Urinary bladder (tissue), 3 donors: ENCODE measurements at regions not wholly inside any gene's neighbourhood (a gene's known extent, or its start where the extent isn't known, plus 50 kb on each side); places are given as distances from the start of the nearest gene placed in this dataset.
A peak's percentile ranks its signal among the peaks of the same experiment; 100 is the strongest.
"Not testable (repeated sequence)": the region's sequence is repeated elsewhere in the genome, so short reads cannot be mapped to it uniquely, and the experiment has no call there.

Source experiments
- DNase-seq: peaks from one replicate; pipeline ENCODE4 v3.0.0-alpha.2; 2015; ENCODE audit errors: extremely low spot score
- H3K27ac ChIP-seq: one replicate; pipeline ENCODE4 v1.5.1; 2013; ENCODE audit warnings: low read depth, mild to moderate bottlenecking, moderate library complexity
- H3K36me3 ChIP-seq: one replicate; pipeline ENCODE4 v1.6.1; 2013; ENCODE audit warnings: mild to moderate bottlenecking, moderate library complexity; ENCODE audit not compliant: insufficient read depth
- H3K4me1 ChIP-seq: one replicate; pipeline ENCODE4 v1.6.1; 2013; ENCODE audit warnings: mild to moderate bottlenecking, moderate library complexity; ENCODE audit not compliant: insufficient read depth
- H3K4me3 ChIP-seq: one replicate; pipeline ENCODE4 v1.5.1; 2013; ENCODE audit warnings: low read depth, low read length
- WGBS: extraction: QIAGEN DNeasy Blood & Tissue Kit; methylation state at CpG from one replicate; pipeline ENCODE4 v1.1.7; 2013; 5-methylcytosine and 5-hydroxymethylcytosine counted together
- donor health status: healthy with polysubstance abuse.
- donor health status: healthy.

DNA sequence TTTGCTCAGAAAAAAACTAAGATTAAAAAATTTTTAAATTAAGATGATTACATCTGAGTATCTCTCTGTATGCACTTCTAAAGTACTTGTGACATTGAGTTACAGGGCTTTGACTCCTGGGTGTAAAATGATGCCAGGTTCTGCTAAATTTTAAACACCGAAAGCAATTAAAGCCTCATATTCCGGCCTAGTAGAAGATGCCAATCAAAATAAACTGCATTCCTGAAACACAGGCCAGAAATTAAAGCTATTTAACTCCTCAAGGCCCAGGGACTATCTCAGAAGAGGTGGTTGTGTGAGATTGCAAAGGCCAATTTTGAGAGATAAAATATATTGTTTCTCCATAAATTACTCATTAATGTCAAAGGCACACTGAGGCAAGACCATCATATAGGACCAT lies 388.3 kb downstream of the KIF20B start:
- Histone ChIP-seq H3K36me3 (no peaks in the 10 kb centered on the region), H3K4me3 (no peak overlapping the region), H3K4me1 (no peaks in the 10 kb centered on the region), H3K27ac (no peak overlapping the region)
- no peak for DNase-seq
- WGBS = 37% methylated on average over 2 of the region's 2 CpGs

DNA sequence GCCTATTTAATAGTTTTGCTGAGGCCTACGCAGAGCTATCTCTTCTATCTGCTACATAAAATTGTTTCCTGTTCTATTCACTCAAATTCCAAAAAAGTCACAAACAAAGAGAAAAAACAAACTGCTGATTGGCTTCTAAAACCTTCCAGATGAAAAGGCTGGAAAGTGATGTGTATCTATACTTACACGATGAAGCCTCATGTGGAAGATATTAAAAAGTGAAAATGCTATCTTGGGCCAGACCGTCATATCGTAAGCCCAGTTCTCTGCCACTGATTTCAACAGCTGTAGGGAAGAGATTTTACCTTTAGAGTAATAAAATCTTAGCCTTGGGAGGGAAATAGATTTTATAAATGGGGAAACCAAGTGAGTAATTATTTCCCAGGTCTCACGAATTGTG lies 394.8 kb downstream of the KIF20B start:
- H3K4me3 ChIP-seq = no peak overlapping the region
- 69% methylated on average over 5 of the region's 5 CpGs for WGBS
- DNase-seq = no peak
- H3K4me1 ChIP-seq = no peaks in the 10 kb centered on the region
- H3K36me3 ChIP-seq = no peaks in the 10 kb centered on the region
- H3K27ac ChIP-seq = no peak overlapping the region

DNA sequence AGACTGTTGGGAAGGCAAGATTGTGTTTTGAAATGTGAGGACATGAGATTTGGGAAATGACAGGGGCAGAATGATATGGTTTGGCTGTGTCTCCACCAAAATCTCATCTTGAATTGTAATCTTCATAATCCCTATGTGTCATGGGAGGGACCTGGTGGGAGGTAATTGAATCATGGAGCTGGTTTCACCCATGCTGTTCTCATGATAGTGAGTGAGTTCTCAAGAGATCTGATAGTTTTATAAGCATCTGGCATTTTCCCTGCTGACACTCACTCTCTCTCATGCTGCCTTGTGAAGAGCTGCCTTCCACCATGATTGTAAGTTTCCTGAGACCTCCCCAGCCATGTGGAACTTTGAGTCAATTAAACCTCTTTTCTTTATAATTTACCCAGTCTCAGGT lies 406.2 kb downstream of the KIF20B start:
- H3K27ac ChIP-seq, H3K4me3 ChIP-seq, H3K36me3 ChIP-seq, DNase-seq, H3K4me1 ChIP-seq: not testable (repeated sequence)

DNA sequence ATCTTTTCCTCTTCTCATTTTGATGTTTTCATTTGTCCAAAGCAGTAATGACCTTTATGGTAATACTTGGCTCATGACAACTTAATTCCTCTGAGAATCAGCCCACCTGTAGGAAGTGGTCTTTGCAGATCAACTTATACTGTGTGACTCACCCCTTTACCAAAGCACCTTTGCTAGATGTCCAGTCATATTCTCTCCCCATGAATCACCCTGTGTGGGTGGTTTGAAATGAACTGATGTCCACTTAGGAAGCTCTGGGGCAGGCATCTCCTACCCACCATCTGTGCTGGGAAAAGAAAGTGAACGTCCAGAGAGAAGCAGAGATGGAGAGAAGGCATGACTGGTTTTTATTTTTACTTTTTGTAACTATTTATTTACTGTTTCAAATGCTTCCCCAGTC lies 410.3 kb downstream of the KIF20B start:
- DNase-seq = no peak
- H3K36me3 ChIP-seq = no peaks in the 10 kb centered on the region
- 43% methylated on average over 1 of the region's 1 CpG for whole genome bisulfite sequencing
- no peak overlapping the region for H3K4me3 ChIP-seq
- H3K4me1 ChIP-seq = no peaks in the 10 kb centered on the region
- H3K27ac ChIP-seq = no peak overlapping the region

DNA sequence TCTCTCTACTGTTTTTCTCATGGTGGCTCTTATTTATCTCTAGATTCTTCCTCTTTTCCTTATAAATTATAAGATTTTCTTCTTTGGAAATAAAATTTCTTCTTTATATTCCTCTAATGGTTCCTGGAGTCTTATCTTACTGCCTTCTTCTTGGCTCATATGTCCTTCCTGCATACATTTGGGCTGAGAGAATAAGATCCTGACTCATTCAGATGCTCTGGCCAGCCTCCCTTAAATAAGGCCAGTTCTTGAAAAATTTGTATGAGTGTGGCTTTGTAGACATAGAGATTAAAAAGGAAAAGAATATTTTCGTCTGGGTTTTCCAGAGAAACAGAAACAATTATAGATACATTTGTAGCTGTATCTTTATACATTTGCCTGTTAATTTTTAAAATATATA lies 411.3 kb downstream of the KIF20B start:
- 59% methylated on average over 1 of the region's 1 CpG for WGBS
- no peak overlapping the region for H3K27ac ChIP-seq
- H3K4me1 ChIP-seq = no peaks in the 10 kb centered on the region
- H3K36me3 ChIP-seq = no peaks in the 10 kb centered on the region
- no peak for DNase-seq
- no peak overlapping the region for H3K4me3 ChIP-seq

DNA sequence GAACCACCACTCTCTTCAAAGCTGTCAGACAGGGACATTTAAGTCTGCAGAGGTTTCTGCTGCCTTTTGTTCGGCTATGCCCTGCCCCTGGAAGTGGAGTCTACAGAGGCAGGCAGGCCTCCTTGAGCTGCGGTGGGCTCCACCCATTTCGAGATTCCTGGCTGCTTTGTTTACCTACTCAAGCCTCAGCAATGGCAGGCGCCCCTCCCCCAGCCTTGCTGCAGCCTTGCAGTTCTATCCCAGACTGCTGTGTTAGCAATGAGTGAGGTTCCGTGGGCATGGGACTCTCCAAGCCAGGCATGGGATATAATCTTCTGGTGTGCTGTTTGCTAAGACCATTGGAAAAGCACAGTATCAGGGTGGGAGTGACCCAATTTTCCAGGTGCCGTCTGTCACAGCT lies 417.2 kb downstream of the KIF20B start:
- not testable (repeated sequence) for DNase-seq, H3K36me3 ChIP-seq, H3K4me3 ChIP-seq, H3K27ac ChIP-seq, H3K4me1 ChIP-seq
- WGBS = 90% methylated on average over 6 of the region's 6 CpGs

DNA sequence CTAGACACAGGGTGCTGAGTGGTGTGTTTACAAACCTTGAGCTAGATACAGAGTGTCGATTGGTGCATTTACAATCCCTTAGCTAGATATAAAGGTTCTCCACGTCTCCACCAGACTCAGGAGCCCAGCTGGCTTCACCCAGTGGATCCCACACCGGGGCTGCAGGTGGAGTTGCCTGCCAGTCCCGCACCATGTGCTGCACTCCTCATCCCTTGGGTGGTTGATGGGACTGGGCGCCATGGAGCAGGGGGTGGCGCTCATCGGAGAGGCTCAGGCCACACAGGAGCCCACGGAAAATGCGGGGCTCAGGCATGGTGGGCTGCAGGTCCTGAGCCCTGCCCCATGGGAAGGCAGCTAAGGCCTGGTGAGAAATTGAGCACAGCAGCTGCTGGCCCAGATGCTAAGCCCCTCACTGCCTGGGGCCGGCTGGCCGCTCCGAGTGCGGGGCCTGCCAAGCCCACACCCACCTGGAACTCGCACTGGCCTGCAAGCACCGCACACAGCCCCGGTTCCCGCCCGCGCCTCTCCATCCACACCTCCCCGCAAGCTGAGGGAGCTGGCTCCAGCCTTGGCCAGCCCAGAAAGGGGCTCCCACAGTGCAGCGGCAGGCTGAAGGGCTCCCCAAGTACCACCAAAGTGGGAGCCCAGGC lies 418.4 kb downstream of the KIF20B start:
- not testable (repeated sequence) for DNase-seq

DNA sequence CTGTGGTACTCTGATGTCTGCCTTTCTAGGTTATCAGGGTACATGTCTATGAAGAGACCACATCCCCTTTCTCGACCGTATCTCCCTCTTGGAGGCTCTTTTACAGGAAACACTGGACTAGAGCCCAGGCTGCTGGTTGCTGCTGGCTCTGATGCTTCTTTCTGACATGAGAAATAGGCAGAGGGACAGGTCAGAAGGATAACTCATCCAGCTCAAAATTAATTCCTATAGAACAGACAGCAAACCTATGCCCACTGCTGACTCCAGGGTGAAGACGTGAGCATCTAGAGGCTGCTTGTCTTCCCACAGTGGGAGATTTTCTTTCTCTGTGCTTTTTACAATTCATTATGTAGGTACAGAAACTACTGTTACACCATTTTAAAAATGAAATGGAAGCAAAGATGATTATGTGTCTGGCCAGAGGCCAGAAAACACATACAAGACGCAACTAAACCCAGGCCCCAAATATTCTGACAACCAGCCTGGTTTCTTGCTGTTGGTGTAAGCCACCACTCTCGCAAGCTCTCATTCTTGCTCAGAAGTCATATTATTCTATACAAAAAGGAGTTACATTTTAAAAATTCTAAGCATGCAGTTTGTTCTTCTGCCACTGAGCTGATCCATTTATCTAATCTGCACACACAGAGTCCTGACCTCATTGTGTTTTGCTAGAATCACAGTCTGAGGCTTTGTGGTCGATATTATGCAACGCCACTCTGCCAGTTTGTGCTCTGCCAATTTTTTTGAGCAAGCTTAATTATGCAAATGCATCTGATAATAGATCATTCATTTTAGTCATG lies 424.3 kb downstream of the KIF20B start:
- Histone ChIP-seq H3K27ac (no peak overlapping the region), H3K36me3 (no peaks in the 10 kb centered on the region), H3K4me3 (no peak overlapping the region), H3K4me1 (no peaks in the 10 kb centered on the region)
- 46% methylated on average over 7 of the region's 7 CpGs for WGBS
- peak; percentile 4 for DNase-seq

More for the DNA sequence above, 418.4 kb downstream of the KIF20B start:
- 86% methylated on average over 21 of the region's 21 CpGs for WGBS
- H3K4me1 ChIP-seq, H3K27ac ChIP-seq, H3K36me3 ChIP-seq, H3K4me3 ChIP-seq: not testable (repeated sequence)

DNA sequence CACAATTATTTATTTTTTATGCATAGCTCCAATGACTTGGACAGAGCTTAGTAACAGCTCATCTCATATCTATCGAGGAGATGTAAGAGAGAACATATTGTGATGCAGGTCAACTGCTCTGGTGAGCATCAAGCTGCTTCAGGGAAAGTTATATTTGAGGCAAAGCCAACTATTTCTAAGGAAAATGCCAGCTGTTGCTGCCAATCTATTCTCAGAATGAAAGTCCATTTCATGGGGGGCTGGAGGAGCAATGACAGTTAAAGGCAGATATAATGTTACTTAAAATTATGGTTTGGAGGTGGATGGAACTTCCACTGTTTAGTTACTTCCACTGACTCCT lies 424.8 kb downstream of the KIF20B start:
- no peak for DNase-seq
- H3K4me3 ChIP-seq = no peak overlapping the region

DNA sequence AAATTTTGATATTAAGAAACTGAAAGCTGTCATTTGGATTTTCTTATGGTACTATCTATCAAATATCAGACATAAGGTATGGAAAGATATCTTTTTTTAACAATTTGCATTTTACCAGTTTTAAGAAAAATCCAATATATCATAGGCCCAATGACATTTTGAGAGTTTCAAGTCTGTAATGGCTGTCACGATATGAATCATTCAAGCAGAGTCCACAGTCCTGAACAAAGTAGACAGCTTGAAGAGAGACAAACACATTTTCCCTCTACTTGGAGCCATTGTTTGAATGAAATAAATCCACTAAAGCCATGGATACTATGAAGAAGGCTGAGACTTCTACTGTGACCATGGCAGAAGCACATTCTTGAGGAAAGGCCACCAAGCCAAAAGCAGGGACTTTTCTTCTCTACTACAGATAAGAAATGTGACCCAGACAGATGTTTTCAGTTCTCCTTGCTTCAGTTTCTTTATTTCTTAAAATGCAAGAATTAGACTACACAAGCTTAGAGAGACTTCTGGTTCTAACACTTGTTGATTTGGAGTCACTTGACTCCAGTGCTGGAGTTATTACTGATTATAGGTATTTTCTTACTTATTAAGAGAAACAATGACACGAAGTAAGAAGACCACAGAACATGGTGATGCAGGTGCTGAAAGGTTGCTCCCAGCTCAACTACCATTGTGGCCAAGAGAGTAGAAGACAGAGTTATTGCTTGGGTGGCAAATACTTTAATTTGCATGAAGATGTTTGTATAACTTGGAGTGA lies 429.1 kb downstream of the KIF20B start:
- Histone ChIP-seq H3K4me3 (no peak overlapping the region), H3K36me3 (no peaks in the 10 kb centered on the region), H3K27ac (no peak overlapping the region), H3K4me1 (no peaks in the 10 kb centered on the region)
- 96% methylated on average over 2 of the region's 2 CpGs for whole genome bisulfite sequencing
- DNase-seq = no peak

More for the DNA sequence above, 424.8 kb downstream of the KIF20B start:
- H3K36me3 ChIP-seq = no peaks in the 10 kb centered on the region
- no peaks in the 10 kb centered on the region for H3K4me1 ChIP-seq
- H3K27ac ChIP-seq = no peak overlapping the region
- WGBS = 42% methylated on average over 1 of the region's 1 CpG

DNA sequence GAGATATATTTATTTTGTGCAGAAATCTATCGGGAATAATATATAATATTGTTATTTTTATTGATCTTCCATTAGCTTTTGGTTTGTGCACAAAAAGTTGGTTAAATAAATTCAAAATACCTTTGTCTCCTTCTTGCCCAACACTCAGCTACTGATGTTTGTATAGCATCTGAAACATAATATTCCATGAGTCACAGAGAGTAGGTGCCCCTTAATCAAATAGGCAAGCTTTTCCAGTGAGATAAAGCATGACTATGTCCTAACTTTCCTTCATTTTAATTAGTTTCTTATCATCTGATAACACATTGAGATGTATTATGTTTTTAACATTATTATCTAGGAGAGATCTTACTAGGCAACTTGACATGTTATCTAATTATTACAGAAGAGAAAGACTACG lies 432.2 kb downstream of the KIF20B start:
- H3K4me1 ChIP-seq = no peaks in the 10 kb centered on the region
- WGBS = 93% methylated on average over 2 of the region's 2 CpGs
- H3K4me3 ChIP-seq = no peak overlapping the region
- H3K27ac ChIP-seq = no peak overlapping the region
- no peak for DNase-seq
- H3K36me3 ChIP-seq = no peaks in the 10 kb centered on the region

DNA sequence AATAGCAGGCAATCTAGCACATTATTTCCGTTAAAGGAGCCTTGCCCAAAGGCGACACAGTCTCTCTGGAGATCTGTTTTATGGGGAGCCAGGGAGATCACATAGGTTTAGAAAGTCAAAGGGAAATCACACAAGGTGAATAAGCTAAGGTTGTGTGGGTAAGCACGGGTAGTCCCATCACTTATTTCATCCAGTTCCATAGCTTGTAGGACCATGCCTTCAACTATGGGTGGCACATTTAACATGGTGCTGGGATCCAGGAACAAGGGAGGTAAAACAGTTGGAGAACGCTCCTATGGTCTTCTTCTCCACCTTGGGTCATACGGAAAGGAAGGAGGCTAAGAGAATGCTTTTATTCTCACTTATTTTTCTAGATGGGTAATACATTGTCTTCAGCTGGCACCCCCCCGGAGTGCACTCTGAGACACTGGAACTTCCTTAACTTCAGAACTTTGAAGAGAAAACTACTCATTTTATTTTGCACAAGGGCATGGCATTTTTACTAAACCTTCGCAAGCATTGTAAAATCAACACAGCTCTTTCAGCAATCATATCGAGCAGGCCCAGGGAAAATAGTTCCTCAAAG lies 435.4 kb downstream of the KIF20B start:
- Histone ChIP-seq H3K36me3 (no peaks in the 10 kb centered on the region), H3K27ac (no peak overlapping the region), H3K4me1 (no peaks in the 10 kb centered on the region), H3K4me3 (no peak overlapping the region)
- 78% methylated on average over 8 of the region's 8 CpGs for WGBS
- DNase-seq = no peak

DNA sequence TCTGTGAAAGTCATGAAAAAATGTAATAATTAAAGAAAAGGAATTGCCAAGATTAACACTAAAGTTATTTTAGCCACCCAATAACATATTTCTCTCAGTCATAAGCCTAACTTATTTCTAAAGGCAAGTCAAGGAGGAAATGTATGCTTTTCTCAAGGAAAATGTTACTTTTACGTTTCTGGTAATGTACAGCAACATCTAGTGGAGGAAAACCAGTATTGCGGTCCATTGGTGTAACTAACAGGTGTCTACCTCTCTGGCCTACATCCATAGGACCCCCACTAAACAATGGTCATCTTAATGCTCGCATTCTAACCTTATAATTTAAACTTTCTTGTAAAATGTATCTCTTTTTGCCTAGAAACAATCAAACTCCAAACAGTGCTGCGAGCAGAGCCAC lies 437.5 kb downstream of the KIF20B start:
- Histone ChIP-seq H3K36me3 (no peaks in the 10 kb centered on the region), H3K4me1 (no peaks in the 10 kb centered on the region), H3K4me3 (no peak overlapping the region), H3K27ac (no peak overlapping the region)
- 84% methylated on average over 4 of the region's 4 CpGs for WGBS
- DNase-seq = no peak

DNA sequence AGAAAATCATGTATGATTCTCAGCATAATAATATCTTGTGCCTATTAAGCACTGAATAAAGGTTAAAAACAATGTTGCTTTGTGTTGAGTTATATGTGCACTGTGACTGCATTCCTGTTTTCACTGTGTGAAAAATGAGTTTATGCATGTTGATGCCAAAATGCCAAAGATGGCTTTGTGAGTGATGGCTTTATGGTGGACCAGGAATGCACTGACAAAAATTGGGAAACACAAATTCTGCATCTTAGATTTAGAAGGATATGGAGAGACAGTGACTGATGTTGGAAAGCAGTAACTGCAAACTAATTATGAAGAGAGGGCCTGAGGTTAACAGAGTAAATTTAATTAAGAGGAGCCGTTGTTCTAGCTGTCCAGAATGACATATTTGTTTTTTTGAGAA lies 440.4 kb downstream of the KIF20B start:
- DNase-seq = no peak
- Histone ChIP-seq H3K36me3 (no peaks in the 10 kb centered on the region), H3K4me3 (no peak overlapping the region), H3K27ac (no peak overlapping the region), H3K4me1 (no peaks in the 10 kb centered on the region)
- 70% methylated on average over 1 of the region's 1 CpG for WGBS
